ENCODE measurements at regions not wholly inside any gene's neighbourhood (a gene's known extent, or its start where the extent isn't known, plus 50 kb on each side); places are given as distances from the start of the nearest gene placed in this dataset.

- TF ChIP-seq CTCF (IDR thresholded peaks at IDR 0.05 in 2 of 3, conservative IDR thresholded peaks at IDR 0.05 in 1 of 3; ENCODE audit: borderline replicate concordance in 1 of 3, insufficient read depth in 1 of 3, low read depth in 2 of 3, low read length in 2 of 3) (no peak), CEBPB (IDR thresholded peaks at IDR 0.05; ENCODE audit: low read depth) (no peak), JUND (IDR thresholded peaks at IDR 0.05) (no peak), EGR1 (IDR thresholded peaks at IDR 0.05; ENCODE audit: low read depth) (no peak), ELF1 (IDR thresholded peaks at IDR 0.05; ENCODE audit: borderline replicate concordance, low read depth) (no peak)
These were observed 78.5 kb upstream of the AHI1 start (continued) for GRCh38 chr6:135576055-135576454.

DNA sequence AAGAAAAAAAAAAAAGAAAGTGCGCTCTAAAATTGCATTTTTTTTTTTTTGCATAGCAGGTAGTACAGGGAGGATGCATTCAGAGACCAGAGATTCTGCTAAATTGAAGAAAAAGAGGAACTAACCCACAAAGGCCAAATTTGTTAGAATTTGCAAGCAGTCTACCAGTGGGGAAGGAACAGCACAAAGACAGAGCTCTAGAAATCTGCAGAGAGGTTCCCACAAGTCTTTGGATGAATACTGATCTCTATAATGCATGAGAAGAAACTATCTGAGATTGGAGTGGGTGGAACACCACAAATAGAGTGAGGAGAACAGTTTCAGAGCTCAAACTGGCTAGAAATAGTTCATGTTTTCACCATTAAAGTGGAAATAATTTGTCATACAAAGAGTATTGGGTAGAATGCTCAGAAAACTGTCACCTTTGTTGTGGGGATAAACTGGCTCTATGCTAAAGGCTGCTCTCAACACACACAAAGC is 79.6 kb upstream of the AHI1 start:
- no peaks in the 10 kb centered on the region for H3K79me2 ChIP-seq (ENCODE audit: insufficient read depth, low read length)
- RAD21 ChIA-PET (ENCODE audit: low non-redundant PET in 1 of 2, low total read pairs in 2 of 2, uncharacterized antibody in 2 of 2, unreplicated experiment in 2 of 2): no interaction called here
- no peak overlapping the region for H3K4me3 ChIP-seq (replicated peaks in 1 of 2; ENCODE audit: low read depth in 1 of 2, low read length in 2 of 2)
- POLR2A ChIA-PET: no interaction called here
- no peaks in the 10 kb centered on the region for H4K20me1 ChIP-seq (ENCODE audit: insufficient read depth)
- CTCF ChIA-PET: no interaction called here
- no peak overlapping the region for H3K27ac ChIP-seq (ENCODE audit: low read depth, low read length)
- H3K4me1 ChIP-seq (ENCODE audit: control insufficient read depth in 1 of 2, insufficient read depth in 2 of 2, low read length in 2 of 2): no peaks in the 10 kb centered on the region
- no peak overlapping the region for H3K9ac ChIP-seq (ENCODE audit: low read length)
- H3K9me2 ChIP-seq (ENCODE audit: insufficient read depth): no peaks in the 10 kb centered on the region; the same call in 1 of the 2 replicates
- BruUV-seq (replicated peaks): no TSS peak
- no peak for ATAC-seq
- intact Hi-C loops (cut with micrococcal nuclease): no loop called here
- no peaks in the 10 kb centered on the region for H3K36me3 ChIP-seq (ENCODE audit: control insufficient read depth in 1 of 2, insufficient read depth in 2 of 2, low read length in 2 of 2)
- TF ChIP-seq FOSL1 (IDR thresholded peaks at IDR 0.05; ENCODE audit: low read depth): no peak
- TF ChIP-seq, protein P1, sequence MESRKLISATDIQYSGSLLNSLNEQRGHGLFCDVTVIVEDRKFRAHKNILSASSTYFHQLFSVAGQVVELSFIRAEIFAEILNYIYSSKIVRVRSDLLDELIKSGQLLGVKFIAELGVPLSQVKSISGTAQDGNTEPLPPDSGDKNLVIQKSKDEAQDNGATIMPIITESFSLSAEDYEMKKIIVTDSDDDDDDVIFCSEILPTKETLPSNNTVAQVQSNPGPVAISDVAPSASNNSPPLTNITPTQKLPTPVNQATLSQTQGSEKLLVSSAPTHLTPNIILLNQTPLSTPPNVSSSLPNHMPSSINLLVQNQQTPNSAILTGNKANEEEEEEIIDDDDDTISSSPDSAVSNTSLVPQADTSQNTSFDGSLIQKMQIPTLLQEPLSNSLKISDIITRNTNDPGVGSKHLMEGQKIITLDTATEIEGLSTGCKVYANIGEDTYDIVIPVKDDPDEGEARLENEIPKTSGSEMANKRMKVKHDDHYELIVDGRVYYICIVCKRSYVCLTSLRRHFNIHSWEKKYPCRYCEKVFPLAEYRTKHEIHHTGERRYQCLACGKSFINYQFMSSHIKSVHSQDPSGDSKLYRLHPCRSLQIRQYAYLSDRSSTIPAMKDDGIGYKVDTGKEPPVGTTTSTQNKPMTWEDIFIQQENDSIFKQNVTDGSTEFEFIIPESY (IDR thresholded peaks at IDR 0.05; ENCODE audit: extremely low read depth, insufficient replicate concordance, low read length): no peak
- no peak for TF ChIP-seq CBX3 (IDR thresholded peaks at IDR 0.05; ENCODE audit: low read depth)
- TF ChIP-seq ZFX (IDR thresholded peaks at IDR 0.05): no peak
- no peak for TF ChIP-seq RAD21 (IDR thresholded peaks at IDR 0.05; ENCODE audit: low read depth)
- no peak for TF ChIP-seq POLR2A (IDR thresholded peaks at IDR 0.05; ENCODE audit: borderline replicate concordance, extremely low read depth, insufficient read depth, insufficient read length)
- no peak for TF ChIP-seq YY1 (IDR thresholded peaks at IDR 0.05; ENCODE audit: extremely low read depth, insufficient replicate concordance, low read depth, low read length)
- TF ChIP-seq, protein P2, sequence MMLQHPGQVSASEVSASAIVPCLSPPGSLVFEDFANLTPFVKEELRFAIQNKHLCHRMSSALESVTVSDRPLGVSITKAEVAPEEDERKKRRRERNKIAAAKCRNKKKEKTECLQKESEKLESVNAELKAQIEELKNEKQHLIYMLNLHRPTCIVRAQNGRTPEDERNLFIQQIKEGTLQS (IDR thresholded peaks at IDR 0.05): no peak
- TF ChIP-seq EGR1 (IDR thresholded peaks at IDR 0.05; ENCODE audit: low read depth): no peak
- no peak for TF ChIP-seq REST (IDR thresholded peaks at IDR 0.05; ENCODE audit: low read depth)
- TF ChIP-seq JUND (IDR thresholded peaks at IDR 0.05): no peak
- TF ChIP-seq POLR2AphosphoS5 (IDR thresholded peaks at IDR 0.05; ENCODE audit: low read depth, low read length): no peak
- H3K27me3 ChIP-seq (ENCODE audit: insufficient read depth, low read length): no peaks in the 10 kb centered on the region
- H2AFZ ChIP-seq (ENCODE audit: low read depth, low read length, poor library complexity, severe bottlenecking): no peak overlapping the region
- no peaks in the 10 kb centered on the region for H3K9me3 ChIP-seq (ENCODE audit: control insufficient read depth in 1 of 2, insufficient read depth in 1 of 2, low read depth in 1 of 2, low read length in 2 of 2)
- no peak for DNase-seq (ENCODE audit: low read depth, low spot score)
- no peak overlapping the region for H3K4me2 ChIP-seq (ENCODE audit: low read length)
